ENCODE measurements at regions not wholly inside any gene's neighbourhood (a gene's known extent, or its start where the extent isn't known, plus 50 kb on each side); places are given as distances from the start of the nearest gene placed in this dataset.

DNA sequence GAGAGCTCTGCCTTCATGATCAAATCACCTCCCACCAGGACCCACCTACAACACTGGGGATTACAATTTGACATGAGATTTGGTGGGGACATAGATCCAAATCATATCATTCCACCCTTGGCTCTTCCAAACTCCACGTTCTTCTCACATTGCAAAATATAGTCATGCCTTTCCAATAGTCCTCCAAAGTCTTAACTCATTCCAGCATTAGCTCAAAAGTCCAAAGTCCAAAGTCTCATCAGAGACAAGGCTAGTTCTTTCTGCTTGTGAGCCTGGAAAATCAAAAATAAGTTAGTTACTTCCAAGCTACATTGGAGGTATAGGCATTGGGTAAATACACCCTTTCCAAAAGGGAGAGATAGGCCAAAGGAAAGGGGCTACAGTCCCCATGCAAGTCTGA lies 186.9 kb upstream of the PAPPA start:
- H3K36me3 ChIP-seq (ENCODE audit: control insufficient read depth, insufficient read depth, low read length), result no peaks in the 10 kb centered on the region
- H3K9me3 ChIP-seq (ENCODE audit: control insufficient read depth, insufficient read depth, low read length), result peaks cover 31% of the 10 kb centered on the region
- no peak overlapping the region for H3K9ac ChIP-seq (ENCODE audit: low read depth, low read length)
- no peak overlapping the region for H3K27ac ChIP-seq (ENCODE audit: low read depth, low read length)
- no peaks in the 10 kb centered on the region for H3K4me1 ChIP-seq (ENCODE audit: control insufficient read depth, insufficient read depth, low read length)
- H3K4me3 ChIP-seq (ENCODE audit: low read depth, low read length), result no peak overlapping the region
- H3K27me3 ChIP-seq (ENCODE audit: control insufficient read depth, insufficient read depth, low read length), result no peaks in the 10 kb centered on the region

DNA sequence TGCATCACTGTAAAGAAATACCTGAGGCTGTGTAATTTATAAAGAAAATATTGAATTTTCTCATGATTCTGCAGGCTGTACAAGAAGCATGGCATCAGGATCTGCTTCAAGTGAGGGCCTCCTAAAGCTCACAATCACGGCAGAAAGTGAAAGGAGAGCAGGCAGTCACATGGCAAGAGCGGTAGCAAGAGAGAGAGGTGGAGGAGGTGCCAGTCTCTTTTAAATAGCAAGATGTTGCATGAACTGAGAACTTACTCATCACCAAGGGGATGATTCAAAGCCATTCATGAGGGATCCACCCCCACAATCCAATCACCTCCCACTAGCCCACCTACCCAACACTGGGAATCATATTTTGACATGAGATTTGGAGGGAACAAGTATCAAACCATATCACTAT lies 184.5 kb upstream of the PAPPA start:
- Histone ChIP-seq H3K36me3 (ENCODE audit: control insufficient read depth, insufficient read depth, low read length) (no peaks in the 10 kb centered on the region), H3K27ac (ENCODE audit: low read depth, low read length) (no peak overlapping the region), H3K9me3 (ENCODE audit: control insufficient read depth, insufficient read depth, low read length) (peaks cover 21% of the 10 kb centered on the region), H3K4me1 (ENCODE audit: control insufficient read depth, insufficient read depth, low read length) (no peaks in the 10 kb centered on the region), H3K9ac (ENCODE audit: low read depth, low read length) (no peak overlapping the region), H3K27me3 (ENCODE audit: control insufficient read depth, insufficient read depth, low read length) (no peaks in the 10 kb centered on the region), H3K4me3 (ENCODE audit: low read depth, low read length) (no peak overlapping the region)

- no peaks in the 10 kb centered on the region for H3K36me3 ChIP-seq (ENCODE audit: control insufficient read depth, insufficient read depth, low read length)
- H3K4me1 ChIP-seq (ENCODE audit: control insufficient read depth, insufficient read depth, low read length), result no peaks in the 10 kb centered on the region
- no peaks in the 10 kb centered on the region for H3K27me3 ChIP-seq (ENCODE audit: control insufficient read depth, insufficient read depth, low read length)
- H3K9me3 ChIP-seq (ENCODE audit: control insufficient read depth, insufficient read depth, low read length), result peaks cover 4% of the 10 kb centered on the region
- H3K4me3 ChIP-seq (ENCODE audit: low read depth, low read length), result no peak overlapping the region
- no peak overlapping the region for H3K27ac ChIP-seq (ENCODE audit: low read depth, low read length)
- no peak overlapping the region for H3K9ac ChIP-seq (ENCODE audit: low read depth, low read length)
Observed at GRCh38 chr9:115972362-115972761, 181.2 kb upstream of the PAPPA start.

DNA sequence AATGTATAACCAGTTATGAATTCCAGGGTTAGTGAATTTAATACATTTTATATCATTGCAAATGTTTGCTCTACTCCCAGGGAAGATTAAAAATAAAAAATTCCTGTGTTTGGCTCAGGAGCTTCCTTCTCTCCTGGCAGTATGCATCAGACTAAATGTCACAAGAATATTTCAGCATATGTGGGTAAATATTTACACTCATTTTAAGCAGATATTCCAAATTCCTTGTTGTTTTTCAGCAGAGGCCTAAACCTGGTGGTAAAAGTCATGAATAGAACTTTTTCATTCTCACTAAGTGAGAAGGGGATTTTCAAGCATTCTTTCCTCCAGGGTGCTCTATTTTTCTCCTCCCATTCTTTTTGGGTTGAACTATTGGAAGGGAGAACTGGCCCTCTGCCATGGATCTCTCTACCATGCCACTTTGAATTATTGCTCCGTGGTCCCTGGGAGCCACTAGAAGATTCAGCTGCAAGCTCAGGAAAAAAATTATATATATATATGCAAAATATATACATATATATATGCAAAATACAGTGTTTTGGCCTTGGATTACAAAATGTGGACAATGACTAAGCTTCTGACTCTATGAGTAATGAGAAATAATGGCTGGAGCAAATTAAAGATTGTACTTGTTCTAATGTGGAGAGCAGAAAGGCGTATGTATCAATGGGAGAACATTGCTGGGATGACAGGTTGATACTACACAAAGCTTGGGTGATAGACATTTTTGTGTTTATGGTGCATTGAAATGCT lies 180.6 kb upstream of the PAPPA start:
- H3K27me3 ChIP-seq (ENCODE audit: control insufficient read depth, insufficient read depth, low read length), result no peaks in the 10 kb centered on the region
- H3K4me3 ChIP-seq (ENCODE audit: low read depth, low read length), result no peak overlapping the region
- H3K4me1 ChIP-seq (ENCODE audit: control insufficient read depth, insufficient read depth, low read length), result no peaks in the 10 kb centered on the region
- no peak overlapping the region for H3K9ac ChIP-seq (ENCODE audit: low read depth, low read length)
- no peaks in the 10 kb centered on the region for H3K36me3 ChIP-seq (ENCODE audit: control insufficient read depth, insufficient read depth, low read length)
- H3K27ac ChIP-seq (ENCODE audit: low read depth, low read length), result no peak overlapping the region
- no peaks in the 10 kb centered on the region for H3K9me3 ChIP-seq (ENCODE audit: control insufficient read depth, insufficient read depth, low read length)

DNA sequence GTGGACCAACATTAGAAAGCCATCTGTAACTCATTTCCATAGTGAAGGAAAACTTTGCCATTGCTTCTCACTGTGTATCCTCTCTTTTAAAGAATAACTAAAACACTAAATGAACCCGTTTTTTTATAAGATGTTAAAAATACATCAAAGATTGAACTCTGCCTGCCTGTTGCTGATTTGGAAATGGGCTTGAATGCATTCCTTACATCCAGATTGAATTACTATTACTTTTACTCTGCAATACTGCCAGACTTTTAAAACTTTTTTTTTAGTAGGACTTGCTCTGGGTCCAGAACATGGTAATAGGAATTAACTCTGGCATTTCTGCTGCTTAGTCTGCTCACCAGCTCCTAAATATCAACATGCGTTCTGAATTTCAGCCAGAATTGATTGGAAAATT lies 176.8 kb upstream of the PAPPA start:
- H3K9me3 ChIP-seq (ENCODE audit: control insufficient read depth, insufficient read depth, low read length), result no peaks in the 10 kb centered on the region
- H3K27me3 ChIP-seq (ENCODE audit: control insufficient read depth, insufficient read depth, low read length), result no peaks in the 10 kb centered on the region
- peaks cover 6% of the 10 kb centered on the region; the same call in 1 of the 2 replicates for H3K4me1 ChIP-seq (ENCODE audit: control insufficient read depth, insufficient read depth, low read length)
- H3K4me3 ChIP-seq (ENCODE audit: low read depth, low read length), result no peak overlapping the region
- no peaks in the 10 kb centered on the region for H3K36me3 ChIP-seq (ENCODE audit: control insufficient read depth, insufficient read depth, low read length)
- no peak overlapping the region for H3K27ac ChIP-seq (ENCODE audit: low read depth, low read length)
- H3K9ac ChIP-seq (ENCODE audit: low read depth, low read length), result no peak overlapping the region

DNA sequence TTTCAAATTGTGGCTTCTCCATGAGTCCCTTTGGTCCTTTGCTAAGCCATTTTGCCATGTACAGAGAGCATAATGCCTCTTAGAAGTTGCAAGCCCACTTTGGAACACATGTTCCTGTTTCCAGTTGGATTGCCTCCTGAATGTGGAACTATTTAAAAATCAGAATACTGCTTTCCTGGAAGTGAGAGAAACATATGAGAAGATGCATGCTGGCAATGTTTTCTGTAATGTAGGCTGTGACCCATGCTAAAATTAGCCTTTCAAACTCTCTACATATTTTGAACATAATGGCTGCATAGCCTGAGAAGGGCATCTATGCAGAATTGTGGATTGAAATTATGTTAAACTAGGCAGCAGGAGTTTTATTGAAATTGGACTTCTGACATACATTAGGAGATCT lies 175.5 kb upstream of the PAPPA start:
- no peak overlapping the region for H3K4me3 ChIP-seq (ENCODE audit: low read depth, low read length)

DNA sequence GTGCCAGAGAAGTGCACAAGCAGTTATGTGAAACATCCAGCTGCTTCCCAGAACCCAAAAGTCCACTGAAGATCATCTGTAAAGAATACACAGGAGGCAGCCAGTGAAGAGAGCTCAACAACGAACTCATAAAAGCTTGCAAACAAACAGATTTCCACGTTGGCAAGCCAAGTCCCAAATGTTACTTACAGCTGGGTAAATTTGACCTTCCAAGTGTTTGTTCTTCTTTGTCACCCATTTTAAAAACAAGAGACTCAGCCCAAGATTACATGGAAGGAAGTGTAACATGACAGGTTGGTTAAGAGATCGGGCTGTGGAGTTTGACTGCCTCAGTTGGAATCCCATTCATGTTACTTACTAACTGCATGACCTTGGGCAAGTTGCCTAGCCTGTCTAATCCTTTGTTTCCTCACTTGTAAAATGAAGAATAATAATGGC lies 174.9 kb upstream of the PAPPA start:
- Histone ChIP-seq H3K9ac (ENCODE audit: low read depth, low read length) (no peak overlapping the region), H3K36me3 (ENCODE audit: control insufficient read depth, insufficient read depth, low read length) (no peaks in the 10 kb centered on the region), H3K9me3 (ENCODE audit: control insufficient read depth, insufficient read depth, low read length) (no peaks in the 10 kb centered on the region), H3K4me1 (ENCODE audit: control insufficient read depth, insufficient read depth, low read length) (peaks cover 6% of the 10 kb centered on the region; the same call in 1 of the 2 replicates), H3K27me3 (ENCODE audit: control insufficient read depth, insufficient read depth, low read length) (no peaks in the 10 kb centered on the region), H3K4me3 (ENCODE audit: low read depth, low read length) (no peak overlapping the region), H3K27ac (ENCODE audit: low read depth, low read length) (no peak overlapping the region)

More for the DNA sequence above, 175.5 kb upstream of the PAPPA start:
- no peaks in the 10 kb centered on the region for H3K9me3 ChIP-seq (ENCODE audit: control insufficient read depth, insufficient read depth, low read length)
- H3K27ac ChIP-seq (ENCODE audit: low read depth, low read length), result no peak overlapping the region
- no peak overlapping the region for H3K9ac ChIP-seq (ENCODE audit: low read depth, low read length)
- peaks cover 6% of the 10 kb centered on the region; the same call in 1 of the 2 replicates for H3K4me1 ChIP-seq (ENCODE audit: control insufficient read depth, insufficient read depth, low read length)
- H3K27me3 ChIP-seq (ENCODE audit: control insufficient read depth, insufficient read depth, low read length), result no peaks in the 10 kb centered on the region
- no peaks in the 10 kb centered on the region for H3K36me3 ChIP-seq (ENCODE audit: control insufficient read depth, insufficient read depth, low read length)

GRCh38 chr9:115980054-115980453 lies 173.5 kb upstream of the PAPPA start:
- no peaks in the 10 kb centered on the region for H3K27me3 ChIP-seq (ENCODE audit: control insufficient read depth, insufficient read depth, low read length)
- H3K9ac ChIP-seq (ENCODE audit: low read depth, low read length), result no peak overlapping the region
- H3K9me3 ChIP-seq (ENCODE audit: control insufficient read depth, insufficient read depth, low read length), result no peaks in the 10 kb centered on the region
- peaks cover 6% of the 10 kb centered on the region; the same call in 1 of the 2 replicates for H3K4me1 ChIP-seq (ENCODE audit: control insufficient read depth, insufficient read depth, low read length)
- no peak overlapping the region for H3K27ac ChIP-seq (ENCODE audit: low read depth, low read length)
- no peaks in the 10 kb centered on the region for H3K36me3 ChIP-seq (ENCODE audit: control insufficient read depth, insufficient read depth, low read length)
- no peak overlapping the region for H3K4me3 ChIP-seq (ENCODE audit: low read depth, low read length)

GRCh38 chr9:115980502-115980901 lies 173.1 kb upstream of the PAPPA start:
- no peak overlapping the region for H3K9ac ChIP-seq (ENCODE audit: low read depth, low read length)
- no peaks in the 10 kb centered on the region for H3K27me3 ChIP-seq (ENCODE audit: control insufficient read depth, insufficient read depth, low read length)
- no peak overlapping the region for H3K4me3 ChIP-seq (ENCODE audit: low read depth, low read length)
- H3K4me1 ChIP-seq (ENCODE audit: control insufficient read depth, insufficient read depth, low read length), result peaks cover 6% of the 10 kb centered on the region; the same call in 1 of the 2 replicates
- H3K36me3 ChIP-seq (ENCODE audit: control insufficient read depth, insufficient read depth, low read length), result no peaks in the 10 kb centered on the region
- no peaks in the 10 kb centered on the region for H3K9me3 ChIP-seq (ENCODE audit: control insufficient read depth, insufficient read depth, low read length)
- H3K27ac ChIP-seq (ENCODE audit: low read depth, low read length), result no peak overlapping the region

GRCh38 chr9:115980976-115981375 lies 172.6 kb upstream of the PAPPA start:
- H3K9ac ChIP-seq (ENCODE audit: low read depth, low read length), result no peak overlapping the region
- H3K9me3 ChIP-seq (ENCODE audit: control insufficient read depth, insufficient read depth, low read length), result no peaks in the 10 kb centered on the region
- H3K27ac ChIP-seq (ENCODE audit: low read depth, low read length), result no peak overlapping the region

GRCh38 chr9:115983366-115983765 lies 170.2 kb upstream of the PAPPA start:
- Histone ChIP-seq H3K4me3 (ENCODE audit: low read depth, low read length) (no peak overlapping the region), H3K36me3 (ENCODE audit: control insufficient read depth, insufficient read depth, low read length) (no peaks in the 10 kb centered on the region), H3K27ac (ENCODE audit: low read depth, low read length) (no peak overlapping the region), H3K27me3 (ENCODE audit: control insufficient read depth, insufficient read depth, low read length) (no peaks in the 10 kb centered on the region), H3K4me1 (ENCODE audit: control insufficient read depth, insufficient read depth, low read length) (peaks cover 6% of the 10 kb centered on the region; the same call in 1 of the 2 replicates), H3K9ac (ENCODE audit: low read depth, low read length) (no peak overlapping the region), H3K9me3 (ENCODE audit: control insufficient read depth, insufficient read depth, low read length) (no peaks in the 10 kb centered on the region)

More at GRCh38 chr9:115980976-115981375, 172.6 kb upstream of the PAPPA start:
- Histone ChIP-seq H3K4me1 (ENCODE audit: control insufficient read depth, insufficient read depth, low read length) (peaks cover 6% of the 10 kb centered on the region; the same call in 1 of the 2 replicates), H3K4me3 (ENCODE audit: low read depth, low read length) (no peak overlapping the region), H3K36me3 (ENCODE audit: control insufficient read depth, insufficient read depth, low read length) (no peaks in the 10 kb centered on the region), H3K27me3 (ENCODE audit: control insufficient read depth, insufficient read depth, low read length) (no peaks in the 10 kb centered on the region)

Measured in HUES48 (cell line).